SK-N-SH (cell line): ENCODE measurements at regions not wholly inside any gene's neighbourhood (a gene's known extent, or its start where the extent isn't known, plus 50 kb on each side); places are given as distances from the start of the nearest gene placed in this dataset.
"Not testable (repeated sequence)": the region's sequence is repeated elsewhere in the genome, so short reads cannot be mapped to it uniquely, and the experiment has no call there.

Experiments used
- CTCF ChIA-PET: fragments of 300-600, 350-600 bp; formaldehyde crosslinking; extraction: SDS; loops from one replicate; lab custom pipeline; 2021; lab: Yijun Ruan, JAX
- POLR2A ChIA-PET: fragments of 350-600 bp; sonication (Branson Sonifier 250); formaldehyde crosslinking; extraction: SDS; loops from one replicate; lab custom pipeline; 2020; ENCODE audit warnings: antibody characterized with exemption, inconsistent platforms; lab: Yijun Ruan, JAX
- DNase-seq: peaks from one replicate; pipeline ENCODE4 v3.0.0; 2012
- H2AFZ ChIP-seq: fragments of 200-600 bp; sonication (generic); 2 replicates; pipeline ENCODE4 v1.8.1; 2016; ENCODE audit warnings: antibody characterized with exemption, mild to moderate bottlenecking, low read depth
- H3F3A ChIP-seq: fragments of 200-600 bp; sonication (generic); replicated peaks from 2 replicates; pipeline ENCODE3; 2016; ENCODE audit warnings: antibody characterized with exemption, mild to moderate bottlenecking; ENCODE audit not compliant: insufficient read depth
- H3K27ac ChIP-seq, 2 experiments: fragments of 200-500 bp in 1 of 2; fragments of 200-600 bp in 1 of 2; sonication (Bioruptor generic) in 1 of 2; sonication (generic), shearing (Covaris generic) in 1 of 2; 2 replicates each; pipeline versions ENCODE4 v1.5.1 to v1.6.1; 2014 to 2016; ENCODE audit warnings: low read depth in 2 of 2, inconsistent platforms in 1 of 2, low read length in 1 of 2, mild to moderate bottlenecking in 1 of 2, mixed read lengths in 1 of 2
- H3K27me3 ChIP-seq: fragments of 200-600 bp; sonication (generic), shearing (Covaris generic); 2 replicates; pipeline ENCODE4 v1.6.1; 2016; ENCODE audit warnings: mixed run types; ENCODE audit not compliant: insufficient read depth
- H3K36me3 ChIP-seq, 2 experiments: fragments of 200-500 bp in 1 of 2; fragments of 200-600 bp in 1 of 2; sonication (Bioruptor generic) in 1 of 2; sonication (generic) in 1 of 2; replicated peaks in 1 of 2; 2 replicates each; pipeline versions ENCODE3 to v1.5.1; 2014 to 2016; ENCODE audit warnings: low read length in 1 of 2, mild to moderate bottlenecking in 1 of 2; ENCODE audit not compliant: insufficient read depth in 2 of 2, control insufficient read depth in 1 of 2
- H3K4me1 ChIP-seq, 2 experiments: fragments of 200-500 bp in 1 of 2; fragments of 200-600 bp in 1 of 2; sonication (Bioruptor generic) in 1 of 2; sonication (generic), shearing (Covaris generic) in 1 of 2; 2 replicates each; pipeline versions ENCODE4 v1.5.1 to v1.6.1; 2014 to 2016; ENCODE audit warnings: low read depth in 1 of 2, low read length in 1 of 2, mixed run types in 1 of 2; ENCODE audit not compliant: insufficient read depth in 2 of 2, control insufficient read depth in 1 of 2
- H3K4me2 ChIP-seq: fragments of 200-600 bp; sonication (generic), shearing (Covaris generic); 2 replicates; pipeline ENCODE4 v1.6.1; 2017; ENCODE audit warnings: mixed run types
- H3K4me3 ChIP-seq, 2 experiments: fragments of 200-500 bp in 1 of 2; fragments of 200-600 bp in 1 of 2; sonication (Bioruptor generic) in 1 of 2; sonication (generic), shearing (Covaris generic) in 1 of 2; 2 replicates each; pipeline versions ENCODE4 v1.5.1 to v1.8.1; 2014 to 2016; ENCODE audit warnings: low read depth in 2 of 2, inconsistent platforms in 1 of 2, low read length in 1 of 2, mild to moderate bottlenecking in 1 of 2, mixed read lengths in 1 of 2, moderate library complexity in 1 of 2
- H3K79me2 ChIP-seq: fragments of 200-600 bp; sonication (generic); 2 replicates; pipeline ENCODE4 v1.8.1; 2017; ENCODE audit warnings: mild to moderate bottlenecking; ENCODE audit not compliant: insufficient read depth
- H3K9ac ChIP-seq: fragments of 200-600 bp; sonication (generic); 2 replicates; pipeline ENCODE4 v1.6.1; 2017; ENCODE audit warnings: mixed run types
- H3K9me2 ChIP-seq: fragments of 200-600 bp; sonication (generic); 2 replicates; pipeline ENCODE4 v1.6.1; 2017; ENCODE audit warnings: mixed run types
- H3K9me3 ChIP-seq: fragments of 200-600 bp; sonication (generic); 2 replicates; pipeline ENCODE4 v1.6.1; 2017; ENCODE audit warnings: mixed run types, mild to moderate bottlenecking, moderate library complexity
- H4K20me1 ChIP-seq: fragments of 200-600 bp; sonication (generic); 2 replicates; pipeline ENCODE4 v1.6.1; 2017; ENCODE audit warnings: mild to moderate bottlenecking, mixed run types; ENCODE audit not compliant: insufficient read depth
- ELF1 ChIP-seq: IDR thresholded peaks from 2 replicates; pipeline ENCODE4 v1.4.0; 2012
- EP300 ChIP-seq, 2 experiments: IDR thresholded peaks; 2 replicates each; pipeline versions ENCODE4 v1.4.0 to v1.6.1; 2012; ENCODE audit warnings: borderline replicate concordance in 1 of 2, low read depth in 1 of 2, low read length in 1 of 2
- FOSL2 ChIP-seq: IDR thresholded peaks from 2 replicates; pipeline ENCODE4 v1.4.0; 2012; ENCODE audit warnings: low read depth, mild to moderate bottlenecking, moderate library complexity, borderline replicate concordance
- FOXM1 ChIP-seq: IDR thresholded peaks from 2 replicates; pipeline ENCODE4 v1.4.0; 2012; ENCODE audit warnings: low read depth, mild to moderate bottlenecking
- JUND ChIP-seq: IDR thresholded peaks from 2 replicates; pipeline ENCODE4 v1.4.0; 2012
- POLR2AphosphoS5 ChIP-seq: IDR thresholded peaks from 2 replicates; pipeline ENCODE4 v1.6.1; 2012; ENCODE audit warnings: low read depth, low read length
- RCOR1 ChIP-seq: fragments of 150-350 bp; IDR thresholded peaks from 2 replicates; pipeline ENCODE4 v1.6.1; 2017; ENCODE audit warnings: antibody characterized with exemption, low read length
- RFX5 ChIP-seq: IDR thresholded peaks from 2 replicates; pipeline ENCODE4 v1.6.1; 2012; ENCODE audit warnings: mild to moderate bottlenecking, improper control_type of control experiment, low read length
- WGBS: methylation state at CpG from one replicate; pipeline ENCODE4 v1.1.6; 2017; ENCODE audit warnings: low lambda C conversion rate; 5-methylcytosine and 5-hydroxymethylcytosine counted together
- TF ChIP-seq, protein P1 (sequence below): IDR thresholded peaks from 2 replicates; pipeline ENCODE4 v1.4.0; 2012; ENCODE audit warnings: low read depth
- TF ChIP-seq, protein P2 (sequence below): IDR thresholded peaks from 2 replicates; pipeline ENCODE4; 2012
- TF ChIP-seq, protein P3 (sequence below): IDR thresholded peaks from 2 replicates; pipeline ENCODE4 v1.4.0; 2012; ENCODE audit warnings: low read depth, borderline replicate concordance

DNA sequence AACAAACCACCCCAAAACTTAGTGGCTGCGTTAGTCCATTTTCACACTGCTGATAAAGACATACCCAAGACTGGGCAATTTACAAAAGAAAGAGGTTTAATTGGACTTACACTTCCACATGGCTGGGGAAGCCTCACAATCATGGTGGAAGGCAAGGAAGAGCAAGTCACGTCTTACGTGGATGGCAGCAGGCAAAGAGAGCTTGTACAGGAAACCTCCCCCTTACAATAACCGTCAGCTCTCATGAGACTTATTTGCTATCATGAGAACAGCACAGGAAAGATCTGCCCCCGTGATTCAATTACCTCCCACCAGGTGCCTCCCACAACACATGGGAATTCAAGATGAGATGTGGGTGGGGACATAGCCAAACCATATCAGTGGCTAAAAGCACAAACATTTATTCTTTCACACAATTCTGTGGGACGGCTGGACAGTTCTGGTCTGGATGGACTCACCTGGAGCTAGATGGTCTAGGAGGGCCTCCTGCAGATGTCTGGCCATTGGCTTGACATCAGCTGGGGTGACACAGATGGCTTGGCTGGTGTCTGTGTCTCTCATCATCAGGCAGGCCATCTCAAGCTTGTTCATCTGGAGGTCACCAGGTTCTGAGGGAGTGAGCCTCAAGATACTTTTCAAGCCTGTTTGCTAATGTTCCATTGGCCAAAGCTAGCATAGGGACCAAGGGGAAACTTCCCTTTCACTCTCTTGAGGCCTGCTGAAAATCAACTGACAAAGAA lies 104.1 kb downstream of the SMIM20 start:
- peaks cover 0 to 13% of the 10 kb centered on the region in 2 experiments; a peak in 2 of 4 replicates for H3K4me1 ChIP-seq
- H3K79me2 ChIP-seq, H3K27ac ChIP-seq, H3K9ac ChIP-seq, H3K36me3 ChIP-seq, H3K27me3 ChIP-seq, H3F3A ChIP-seq, POLR2A ChIA-PET, H3K9me2 ChIP-seq, DNase-seq, H3K9me3 ChIP-seq, H3K4me2 ChIP-seq, H4K20me1 ChIP-seq, H2AFZ ChIP-seq, H3K4me3 ChIP-seq: not testable (repeated sequence)
- CTCF ChIA-PET, result interaction anchor here (1.0 to 1.2 kb wide), 2 partner anchors 30 to 92 kb away, joined by 3 read pairs; no protein-coding TSS in a partner anchor
- WGBS, result 50% methylated on average over 6 of the region's 6 CpGs

DNA sequence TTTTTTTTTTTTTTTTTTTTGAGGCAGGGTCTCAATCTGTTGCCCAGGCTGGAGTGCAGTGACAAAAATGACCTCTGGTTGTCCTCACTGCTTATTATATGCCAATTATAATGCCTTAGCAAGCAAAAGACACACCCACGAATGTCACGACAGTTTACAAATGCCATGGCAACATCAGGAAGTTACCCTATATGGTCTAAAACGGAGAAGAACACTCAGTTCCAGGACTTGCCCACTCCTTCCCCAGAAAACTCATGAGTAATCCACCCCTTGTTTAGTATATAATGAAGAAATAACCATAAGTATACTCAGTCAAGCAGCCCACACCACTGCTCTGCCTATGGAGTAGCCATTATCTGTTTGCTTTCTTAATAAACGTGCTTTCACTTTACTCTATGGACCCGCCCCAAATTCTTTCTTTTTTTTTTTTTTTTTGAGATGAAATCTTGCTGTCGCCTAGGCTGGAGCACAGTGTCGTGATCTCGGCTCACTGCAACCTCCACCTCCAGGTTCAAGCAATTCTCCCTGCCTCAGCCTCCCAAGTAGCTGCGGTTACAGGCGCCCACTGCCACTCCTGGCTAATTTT lies 106.2 kb downstream of the SMIM20 start:
- WGBS, result 54% methylated on average over 10 of the region's 10 CpGs
- POLR2A ChIA-PET, result no interaction called here

More for the DNA sequence above, 106.2 kb downstream of the SMIM20 start:
- Histone ChIP-seq H3K9me2 (no peaks in the 10 kb centered on the region), H3K4me1 (peaks cover 0 to 7% of the 10 kb centered on the region in 2 experiments; a peak in 2 of 4 replicates), H4K20me1 (no peaks in the 10 kb centered on the region), H3K27ac (no peak overlapping the region), H3K27me3 (no peaks in the 10 kb centered on the region), H3K9me3 (no peaks in the 10 kb centered on the region), H3K4me3 (no peak overlapping the region), H3F3A (no peaks in the 10 kb centered on the region), H3K9ac (no peak overlapping the region), H3K36me3 (no peaks in the 10 kb centered on the region), H3K79me2 (no peaks in the 10 kb centered on the region), H3K4me2 (no peak overlapping the region), H2AFZ (no peak overlapping the region)
- TF ChIP-seq POLR2AphosphoS5 (no peak), FOSL2 (no peak), JUND (no peak), FOXM1 (no peak), RFX5 (no peak), EP300 (IDR thresholded peaks at IDR 0.05; ENCODE audit: borderline replicate concordance in 1 of 2, low read depth in 1 of 2, low read length in 1 of 2) (no peak), ELF1 (no peak), RCOR1 (no peak)
- TF ChIP-seq, protein P1, sequence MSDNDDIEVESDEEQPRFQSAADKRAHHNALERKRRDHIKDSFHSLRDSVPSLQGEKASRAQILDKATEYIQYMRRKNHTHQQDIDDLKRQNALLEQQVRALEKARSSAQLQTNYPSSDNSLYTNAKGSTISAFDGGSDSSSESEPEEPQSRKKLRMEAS, result no peak
- TF ChIP-seq, protein P2, sequence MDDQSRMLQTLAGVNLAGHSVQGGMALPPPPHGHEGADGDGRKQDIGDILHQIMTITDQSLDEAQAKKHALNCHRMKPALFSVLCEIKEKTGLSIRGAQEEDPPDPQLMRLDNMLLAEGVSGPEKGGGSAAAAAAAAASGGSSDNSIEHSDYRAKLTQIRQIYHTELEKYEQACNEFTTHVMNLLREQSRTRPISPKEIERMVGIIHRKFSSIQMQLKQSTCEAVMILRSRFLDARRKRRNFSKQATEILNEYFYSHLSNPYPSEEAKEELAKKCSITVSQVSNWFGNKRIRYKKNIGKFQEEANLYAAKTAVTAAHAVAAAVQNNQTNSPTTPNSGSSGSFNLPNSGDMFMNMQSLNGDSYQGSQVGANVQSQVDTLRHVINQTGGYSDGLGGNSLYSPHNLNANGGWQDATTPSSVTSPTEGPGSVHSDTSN, result no peak
- TF ChIP-seq, protein P3, sequence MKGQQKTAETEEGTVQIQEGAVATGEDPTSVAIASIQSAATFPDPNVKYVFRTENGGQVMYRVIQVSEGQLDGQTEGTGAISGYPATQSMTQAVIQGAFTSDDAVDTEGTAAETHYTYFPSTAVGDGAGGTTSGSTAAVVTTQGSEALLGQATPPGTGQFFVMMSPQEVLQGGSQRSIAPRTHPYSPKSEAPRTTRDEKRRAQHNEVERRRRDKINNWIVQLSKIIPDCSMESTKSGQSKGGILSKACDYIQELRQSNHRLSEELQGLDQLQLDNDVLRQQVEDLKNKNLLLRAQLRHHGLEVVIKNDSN, result no peak
- CTCF ChIA-PET, result no interaction called here
- no peak for DNase-seq
